Heart left ventricle (tissue), 13 donors: ENCODE measurements at regions not wholly inside any gene's neighbourhood (a gene's known extent, or its start where the extent isn't known, plus 50 kb on each side); places are given as distances from the start of the nearest gene placed in this dataset.

Experiments used
- CTCF ChIP-seq, 12 donors: fragments of 200-600 bp; sonication (generic) in 4 of 12; IDR thresholded peaks; one replicate each; pipeline versions ENCODE4 v1.5.0 to v1.8.0; 2018 to 2022; ENCODE audit warnings: antibody characterized with exemption in 12 of 12, mild to moderate bottlenecking in 5 of 12
- POLR2A ChIP-seq, 2 donors: fragments of 450-650 bp; IDR thresholded peaks; one replicate each; pipeline ENCODE4 v1.6.1; 2017; ENCODE audit warnings: antibody characterized with exemption in 2 of 2, mild to moderate bottlenecking in 2 of 2, moderate library complexity in 2 of 2
- donor health status: ischemic (EF 13 %, LVEDD 7.1; RV severe dilation, severe dysfunction).
- donor health status: DM: no; HTN: yes; CAD: no.
- donor health status: DM: no; HTN: no; CAD: no.
- donor health status: ischemic (EF 25% LVEDD 6.9; RV normal size, moderate dysfunction).
- donor health status: ischemic (EF 25% LVEDD 5.7; RV mildly dilated, moderate dysfunction).
- donor health status: ischemic (EF 35%, LVEDD 5.7; RV mildly dilated, moderate dysfunction).
- donor health status: nonischemic (EF 11% LVEDD 7.7; RV severe dilation, severe dysfunction).
- donor health status: DM: yes; HTN: yes; CAD: no.
- donor health status: PGD.
- donor health status: ischemic (EF 29% LVEDD 5.4; RV normal size, mild dysfunction).
- donor health status: nonischemic (EF 23%, LVEDD 6.1; RV moderate dilation, normal function).

DNA sequence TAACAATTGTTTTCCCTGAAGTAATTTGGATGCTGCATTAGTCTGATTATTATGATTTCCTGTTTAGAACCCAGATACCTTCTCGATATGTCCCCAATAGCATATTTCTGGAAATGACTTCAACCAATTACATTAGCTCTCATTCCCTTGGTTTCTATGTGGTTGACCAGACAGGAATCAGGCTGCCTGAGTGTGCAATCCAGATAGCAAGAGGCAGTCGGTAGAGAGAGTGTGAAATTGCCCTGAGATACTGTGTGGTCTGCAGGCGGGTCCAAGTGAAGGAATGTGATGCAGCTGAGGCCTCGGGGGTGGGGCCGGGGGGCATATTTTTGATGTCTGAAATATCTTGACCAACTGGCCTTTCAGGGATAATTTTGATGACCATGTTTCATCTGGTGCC lies 143.9 kb upstream of the ITGA6 start:
- no peak for TF ChIP-seq POLR2A (IDR thresholded peaks at IDR 0.05)
- no peak for TF ChIP-seq CTCF (IDR thresholded peaks at IDR 0.05)
